ENCODE measurements at regions not wholly inside any gene's neighbourhood (a gene's known extent, or its start where the extent isn't known, plus 50 kb on each side); places are given as distances from the start of the nearest gene placed in this dataset.

DNA sequence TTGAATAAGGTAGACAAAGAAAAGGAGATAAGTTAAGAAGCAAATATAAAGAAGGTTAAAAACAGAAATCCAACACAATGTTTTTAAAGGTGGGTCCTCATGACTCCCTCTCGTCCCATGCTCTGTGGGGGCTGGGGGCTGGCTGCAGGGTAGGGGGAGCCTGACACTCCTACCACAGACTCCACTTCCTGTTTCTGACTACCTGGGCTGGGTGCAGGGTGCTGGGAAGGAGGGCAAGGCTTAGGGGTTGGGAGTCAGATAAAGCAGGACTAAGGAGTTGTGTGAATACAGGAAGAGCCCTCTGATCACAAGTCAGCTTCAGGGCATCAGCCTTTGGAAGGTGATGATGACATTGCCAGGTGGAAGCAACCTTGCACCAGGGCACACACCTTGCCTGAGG, 277.0 kb upstream of the SGK1 start:
- TF ChIP-seq, protein P1, sequence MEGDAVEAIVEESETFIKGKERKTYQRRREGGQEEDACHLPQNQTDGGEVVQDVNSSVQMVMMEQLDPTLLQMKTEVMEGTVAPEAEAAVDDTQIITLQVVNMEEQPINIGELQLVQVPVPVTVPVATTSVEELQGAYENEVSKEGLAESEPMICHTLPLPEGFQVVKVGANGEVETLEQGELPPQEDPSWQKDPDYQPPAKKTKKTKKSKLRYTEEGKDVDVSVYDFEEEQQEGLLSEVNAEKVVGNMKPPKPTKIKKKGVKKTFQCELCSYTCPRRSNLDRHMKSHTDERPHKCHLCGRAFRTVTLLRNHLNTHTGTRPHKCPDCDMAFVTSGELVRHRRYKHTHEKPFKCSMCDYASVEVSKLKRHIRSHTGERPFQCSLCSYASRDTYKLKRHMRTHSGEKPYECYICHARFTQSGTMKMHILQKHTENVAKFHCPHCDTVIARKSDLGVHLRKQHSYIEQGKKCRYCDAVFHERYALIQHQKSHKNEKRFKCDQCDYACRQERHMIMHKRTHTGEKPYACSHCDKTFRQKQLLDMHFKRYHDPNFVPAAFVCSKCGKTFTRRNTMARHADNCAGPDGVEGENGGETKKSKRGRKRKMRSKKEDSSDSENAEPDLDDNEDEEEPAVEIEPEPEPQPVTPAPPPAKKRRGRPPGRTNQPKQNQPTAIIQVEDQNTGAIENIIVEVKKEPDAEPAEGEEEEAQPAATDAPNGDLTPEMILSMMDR (IDR thresholded peaks at IDR 0.05), result no peak
- no peak for TF ChIP-seq POLR2A (IDR thresholded peaks at IDR 0.05)
- Histone ChIP-seq H3K4me1 (replicated peaks in 1 of 2) (no peaks in the 10 kb centered on the region), H3K36me3 (replicated peaks in 1 of 2) (no peaks in the 10 kb centered on the region), H3K4me3 (no peak overlapping the region), H3K27me3 (no peaks in the 10 kb centered on the region), H3K9me3 (replicated peaks in 1 of 3) (no peaks in the 10 kb centered on the region), H3K27ac (no peak overlapping the region)
- WGBS, 4 donors, result 88 to 100% (median 91%) methylated on average over 1 of the region's 1 CpG
- DNase-seq, result no peak
- intact Hi-C loops (cut with DNase I), result no loop called here

DNA sequence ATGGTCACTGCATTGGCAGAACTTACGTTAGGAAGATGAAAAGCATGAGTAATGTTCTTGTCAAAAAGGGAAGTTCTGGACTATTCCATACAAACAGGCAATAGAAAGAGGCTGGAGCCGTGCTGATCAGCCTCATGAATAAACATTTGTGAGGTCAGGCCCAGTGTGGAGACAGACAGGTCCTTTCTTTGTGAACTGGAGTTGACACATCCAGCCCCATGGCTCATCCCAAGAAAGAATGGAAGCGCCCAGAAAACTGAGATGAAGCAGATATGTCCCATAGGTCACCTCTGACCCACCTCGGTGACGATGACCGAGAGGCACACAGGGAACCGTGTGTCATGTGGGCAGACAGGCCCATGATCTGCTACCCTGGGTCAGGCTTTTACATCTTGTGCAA, 276.0 kb upstream of the SGK1 start:
- TF ChIP-seq POLR2A (IDR thresholded peaks at IDR 0.05), result no peak
- TF ChIP-seq, protein P1 (IDR thresholded peaks at IDR 0.05), result no peak
- intact Hi-C loops (cut with DNase I), result no loop called here
- H3K27me3 ChIP-seq, result no peaks in the 10 kb centered on the region

DNA sequence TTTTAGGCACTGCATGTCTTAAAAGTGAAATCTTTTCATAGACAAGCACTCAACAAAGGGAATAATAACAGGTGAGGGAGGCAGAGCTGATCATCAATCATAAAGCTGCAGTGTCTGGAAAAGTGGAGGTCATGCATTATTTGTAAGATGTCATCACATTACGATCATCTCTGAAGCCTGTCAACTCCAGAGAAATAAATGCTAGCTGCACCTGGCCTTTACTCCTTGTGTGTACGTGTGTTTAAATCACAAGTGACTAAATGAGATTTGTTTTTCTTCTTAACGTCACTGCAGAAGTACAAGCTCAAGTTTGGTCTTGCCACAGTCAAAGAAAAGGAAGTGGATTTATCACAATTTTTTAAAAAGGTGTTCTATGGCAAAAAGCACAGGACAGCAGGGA, 275.5 kb upstream of the SGK1 start:
- Histone ChIP-seq H3K4me1 (replicated peaks in 1 of 2) (no peaks in the 10 kb centered on the region), H3K9me3 (replicated peaks in 1 of 3) (no peaks in the 10 kb centered on the region), H3K36me3 (replicated peaks in 1 of 2) (no peaks in the 10 kb centered on the region), H3K27me3 (no peaks in the 10 kb centered on the region), H3K27ac (no peak overlapping the region), H3K4me3 (no peak overlapping the region)
- no peak for DNase-seq
- no peak for TF ChIP-seq POLR2A (IDR thresholded peaks at IDR 0.05)
- TF ChIP-seq, protein P1 (IDR thresholded peaks at IDR 0.05), result no peak
- 66 to 81% (median 73%) methylated on average over 3 of the region's 3 CpGs for WGBS, 4 donors
- intact Hi-C loops (cut with DNase I), result no loop called here

More for the DNA sequence above, 276.0 kb upstream of the SGK1 start:
- Histone ChIP-seq H3K4me3 (no peak overlapping the region), H3K27ac (no peak overlapping the region), H3K9me3 (replicated peaks in 1 of 3) (no peaks in the 10 kb centered on the region), H3K4me1 (replicated peaks in 1 of 2) (no peaks in the 10 kb centered on the region), H3K36me3 (replicated peaks in 1 of 2) (no peaks in the 10 kb centered on the region)
- DNase-seq, result no peak
- 69 to 76% (median 74%) methylated on average over 5 to 7 of the region's 7 CpGs for WGBS, 4 donors

DNA sequence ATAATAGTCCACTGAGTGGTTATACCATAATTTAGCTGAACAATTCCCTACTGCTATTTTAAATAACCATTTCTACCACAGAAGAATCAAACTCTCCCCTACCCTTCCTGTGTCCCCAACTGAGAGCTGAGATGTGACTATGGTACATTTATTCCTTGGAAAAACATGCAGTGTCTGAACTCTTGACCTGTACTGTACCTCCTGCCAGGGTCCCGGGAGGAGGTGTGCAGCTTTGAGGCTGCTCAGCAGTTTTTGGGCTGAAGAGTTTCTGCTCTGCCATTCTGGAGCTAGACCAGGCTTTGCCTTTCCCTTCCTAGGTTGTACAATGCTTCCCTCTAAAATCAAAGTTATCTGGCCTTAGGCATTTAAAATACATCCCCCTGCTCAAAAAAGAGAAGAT, 275.1 kb upstream of the SGK1 start:
- Histone ChIP-seq H3K27ac (no peak overlapping the region), H3K4me1 (replicated peaks in 1 of 2) (no peaks in the 10 kb centered on the region), H3K27me3 (no peaks in the 10 kb centered on the region), H3K4me3 (no peak overlapping the region), H3K9me3 (replicated peaks in 1 of 3) (no peaks in the 10 kb centered on the region), H3K36me3 (replicated peaks in 1 of 2) (no peaks in the 10 kb centered on the region)
- intact Hi-C loops (cut with DNase I), result no loop called here
- no peak for DNase-seq
- WGBS, 4 donors, result 67 to 78% (median 70%) methylated on average over 1 of the region's 1 CpG
- no peak for TF ChIP-seq POLR2A (IDR thresholded peaks at IDR 0.05)
- TF ChIP-seq, protein P1 (IDR thresholded peaks at IDR 0.05), result no peak

Data from adrenal gland (tissue), 9 donors.